ENCODE measurements at regions not wholly inside any gene's neighbourhood (a gene's known extent, or its start where the extent isn't known, plus 50 kb on each side); places are given as distances from the start of the nearest gene placed in this dataset.

DNA sequence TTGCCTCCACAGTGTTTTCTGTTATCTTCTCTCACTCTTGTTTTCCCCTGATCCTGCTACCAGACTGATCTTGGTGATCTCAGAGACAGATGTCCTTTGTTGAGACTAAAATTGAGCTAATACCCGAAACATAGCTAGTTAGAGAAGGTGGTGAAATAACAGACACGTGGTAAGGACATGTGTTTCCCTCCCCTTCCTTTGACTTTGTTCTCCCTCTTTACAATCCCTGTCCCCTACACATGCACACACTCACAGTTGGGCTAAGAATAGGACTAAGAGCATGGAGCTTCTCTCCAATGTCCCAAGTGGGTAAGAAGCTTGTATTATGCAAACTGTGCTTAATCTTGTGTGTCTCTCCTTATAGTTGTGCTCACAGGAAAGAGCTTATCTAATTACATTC is 1603.0 kb upstream of the C9orf72 start:
- TF ChIP-seq, protein P1, sequence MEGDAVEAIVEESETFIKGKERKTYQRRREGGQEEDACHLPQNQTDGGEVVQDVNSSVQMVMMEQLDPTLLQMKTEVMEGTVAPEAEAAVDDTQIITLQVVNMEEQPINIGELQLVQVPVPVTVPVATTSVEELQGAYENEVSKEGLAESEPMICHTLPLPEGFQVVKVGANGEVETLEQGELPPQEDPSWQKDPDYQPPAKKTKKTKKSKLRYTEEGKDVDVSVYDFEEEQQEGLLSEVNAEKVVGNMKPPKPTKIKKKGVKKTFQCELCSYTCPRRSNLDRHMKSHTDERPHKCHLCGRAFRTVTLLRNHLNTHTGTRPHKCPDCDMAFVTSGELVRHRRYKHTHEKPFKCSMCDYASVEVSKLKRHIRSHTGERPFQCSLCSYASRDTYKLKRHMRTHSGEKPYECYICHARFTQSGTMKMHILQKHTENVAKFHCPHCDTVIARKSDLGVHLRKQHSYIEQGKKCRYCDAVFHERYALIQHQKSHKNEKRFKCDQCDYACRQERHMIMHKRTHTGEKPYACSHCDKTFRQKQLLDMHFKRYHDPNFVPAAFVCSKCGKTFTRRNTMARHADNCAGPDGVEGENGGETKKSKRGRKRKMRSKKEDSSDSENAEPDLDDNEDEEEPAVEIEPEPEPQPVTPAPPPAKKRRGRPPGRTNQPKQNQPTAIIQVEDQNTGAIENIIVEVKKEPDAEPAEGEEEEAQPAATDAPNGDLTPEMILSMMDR (IDR thresholded peaks at IDR 0.05 in 2 of 3, conservative IDR thresholded peaks at IDR 0.05 in 1 of 3; ENCODE audit: control insufficient read depth in 2 of 3, extremely low read depth in 1 of 3, insufficient read depth in 1 of 3, low read depth in 3 of 3, low read length in 3 of 3): no peak
- no peak for TF ChIP-seq GABPA (IDR thresholded peaks at IDR 0.05; ENCODE audit: low read depth)
- TF ChIP-seq KDM1A (IDR thresholded peaks at IDR 0.05; ENCODE audit: borderline replicate concordance): no peak
- TF ChIP-seq SP1 (IDR thresholded peaks at IDR 0.05; ENCODE audit: low read depth, low read length): no peak
- TF ChIP-seq, protein P2, sequence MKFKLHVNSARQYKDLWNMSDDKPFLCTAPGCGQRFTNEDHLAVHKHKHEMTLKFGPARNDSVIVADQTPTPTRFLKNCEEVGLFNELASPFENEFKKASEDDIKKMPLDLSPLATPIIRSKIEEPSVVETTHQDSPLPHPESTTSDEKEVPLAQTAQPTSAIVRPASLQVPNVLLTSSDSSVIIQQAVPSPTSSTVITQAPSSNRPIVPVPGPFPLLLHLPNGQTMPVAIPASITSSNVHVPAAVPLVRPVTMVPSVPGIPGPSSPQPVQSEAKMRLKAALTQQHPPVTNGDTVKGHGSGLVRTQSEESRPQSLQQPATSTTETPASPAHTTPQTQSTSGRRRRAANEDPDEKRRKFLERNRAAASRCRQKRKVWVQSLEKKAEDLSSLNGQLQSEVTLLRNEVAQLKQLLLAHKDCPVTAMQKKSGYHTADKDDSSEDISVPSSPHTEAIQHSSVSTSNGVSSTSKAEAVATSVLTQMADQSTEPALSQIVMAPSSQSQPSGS (IDR thresholded peaks at IDR 0.05; ENCODE audit: low read length): no peak
